Stimulated activated CD8-positive, alpha-beta memory T cell treated with anti-CD3 and anti-CD28 coated beads, Interleukin-4, amount 100 ng/mL, for 4 hours (primary cell): ENCODE measurements at regions not wholly inside any gene's neighbourhood (a gene's known extent, or its start where the extent isn't known, plus 50 kb on each side); places are given as distances from the start of the nearest gene placed in this dataset.
A peak's percentile ranks its signal among the peaks of the same experiment; 100 is the strongest.
"Not testable (repeated sequence)": the region's sequence is repeated elsewhere in the genome, so short reads cannot be mapped to it uniquely, and the experiment has no call there.

Experiments used
- DNase-seq, 2 donors: peaks; one replicate each; pipeline ENCODE4 v3.0.0-alpha.2; 2020; ENCODE audit warnings: low read depth in 2 of 2, low spot score in 1 of 2

DNA sequence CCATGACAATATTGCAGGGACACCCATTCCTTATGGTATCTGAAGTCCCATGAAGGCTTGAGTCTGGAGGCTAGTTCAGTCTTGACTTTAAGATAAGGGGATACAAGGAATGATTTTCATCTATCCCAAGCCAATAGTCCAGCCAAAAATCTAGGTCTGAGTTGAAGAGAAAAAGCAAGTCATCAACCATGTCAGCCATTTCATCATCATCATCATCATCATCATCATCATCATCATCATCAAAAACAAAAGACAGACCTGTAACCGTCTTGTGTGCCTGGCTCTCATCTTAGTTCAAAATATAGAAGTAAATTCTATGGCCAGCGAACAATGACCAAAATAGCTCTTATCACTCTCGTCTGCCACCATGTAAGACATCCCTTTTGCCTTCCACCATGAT is 59.5 kb upstream of the FAM90A26 start:
- DNase-seq, result not testable (repeated sequence)

DNA sequence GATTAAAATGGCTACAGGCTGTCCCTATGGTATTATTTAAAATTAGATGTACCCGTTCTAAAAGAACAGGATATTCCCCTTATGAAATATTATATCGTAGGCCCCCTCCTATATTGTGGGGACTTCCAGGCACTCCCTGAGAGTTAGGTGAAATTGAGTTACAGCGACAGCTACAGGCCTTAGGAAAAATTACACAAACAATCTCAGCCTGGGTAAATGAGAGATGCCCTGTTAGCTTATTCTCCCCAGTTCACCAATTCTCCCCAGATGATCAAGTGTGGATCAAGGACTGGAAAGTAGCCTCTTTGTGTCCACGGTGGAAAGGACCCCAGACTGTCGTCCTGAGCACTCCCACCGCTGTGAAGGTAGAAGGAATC is 67.1 kb upstream of the FAM90A26 start:
- DNase-seq, result not testable (repeated sequence)

DNA sequence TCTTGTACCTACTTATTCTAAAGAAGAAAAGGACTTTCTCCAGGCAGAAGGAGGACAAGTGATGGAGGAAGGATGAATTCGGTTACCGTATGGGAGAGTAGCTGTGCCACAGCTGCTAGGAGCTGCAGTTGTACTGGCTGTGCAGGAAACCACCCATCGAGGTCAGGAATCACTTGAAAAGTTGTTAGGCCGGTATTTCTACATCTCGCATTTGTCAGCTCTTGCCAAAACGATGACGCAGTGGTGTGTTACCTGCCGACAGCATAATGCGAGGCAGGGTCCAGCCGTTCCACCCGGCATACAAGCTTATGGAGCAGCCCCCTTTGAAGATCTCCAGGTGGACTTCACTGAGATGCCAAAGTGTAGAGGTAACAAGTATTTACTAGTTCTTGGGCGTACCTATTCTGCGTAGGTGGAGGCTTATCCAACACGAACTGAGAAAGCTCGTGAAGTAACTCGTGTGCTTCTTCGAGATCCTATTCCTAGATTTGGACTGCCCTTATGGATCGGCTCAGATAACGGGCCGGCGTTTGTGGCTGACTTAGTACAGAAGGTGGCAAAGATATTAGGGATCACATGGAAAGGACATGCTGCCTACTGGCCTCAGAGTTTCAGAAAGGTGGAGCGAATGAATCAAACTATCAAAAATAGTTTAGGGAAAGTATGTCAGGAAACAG is 67.6 kb upstream of the FAM90A26 start:
- DNase-seq, result not testable (repeated sequence)

GRCh38 chr4:9096330-9096729 is 73.9 kb upstream of the FAM90A26 start:
- DNase-seq, result not testable (repeated sequence)

GRCh38 chr4:9078796-9079195 is 91.4 kb upstream of the FAM90A26 start:
- not testable (repeated sequence) for DNase-seq

- not testable (repeated sequence) for DNase-seq
Observed at GRCh38 chr4:9076974-9077373, 93.2 kb upstream of the FAM90A26 start.

DNA sequence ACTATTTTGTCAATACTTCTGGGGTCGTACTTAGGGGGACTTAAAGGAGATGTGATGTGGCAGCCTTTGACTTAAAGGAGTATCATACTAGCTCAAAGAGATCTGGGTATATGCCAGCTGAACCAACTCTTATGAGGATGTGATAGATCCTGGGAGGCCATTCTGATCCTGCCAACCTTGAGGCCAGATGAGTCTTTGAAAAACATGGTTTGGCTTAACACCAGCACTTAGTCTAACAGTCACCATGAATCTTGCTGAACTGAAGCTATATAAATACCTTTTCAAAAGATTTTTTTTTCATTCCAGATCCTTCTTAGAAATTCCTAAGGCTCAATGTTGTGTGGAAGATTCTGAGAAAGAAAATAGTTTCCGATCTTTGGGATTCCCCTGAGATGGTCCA is 93.7 kb upstream of the FAM90A26 start:
- not testable (repeated sequence) for DNase-seq

GRCh38 chr4:9073371-9073770 is 96.8 kb upstream of the FAM90A26 start:
- not testable (repeated sequence) for DNase-seq

GRCh38 chr4:9072521-9073220 is 97.5 kb upstream of the FAM90A26 start:
- not testable (repeated sequence) for DNase-seq

DNA sequence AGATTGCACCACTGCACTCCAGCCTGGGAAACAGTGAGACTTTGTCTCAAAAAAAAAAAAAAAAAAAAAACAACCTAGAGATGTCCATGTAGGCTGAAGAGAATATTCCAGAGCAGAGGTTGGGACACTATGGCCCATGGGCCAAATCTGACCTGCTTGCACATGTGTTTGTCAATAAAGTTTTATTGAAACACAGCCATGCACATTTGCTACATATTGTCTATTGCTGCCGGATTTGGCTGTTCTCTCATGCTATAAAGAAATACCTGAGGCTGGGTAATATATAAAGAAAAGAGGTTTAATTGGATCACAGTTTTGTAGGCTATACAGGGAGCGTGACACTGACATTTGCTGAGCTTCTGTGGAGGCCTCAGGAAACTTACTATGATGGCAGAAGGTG is 102.3 kb upstream of the FAM90A26 start:
- DNase-seq, result not testable (repeated sequence)

DNA sequence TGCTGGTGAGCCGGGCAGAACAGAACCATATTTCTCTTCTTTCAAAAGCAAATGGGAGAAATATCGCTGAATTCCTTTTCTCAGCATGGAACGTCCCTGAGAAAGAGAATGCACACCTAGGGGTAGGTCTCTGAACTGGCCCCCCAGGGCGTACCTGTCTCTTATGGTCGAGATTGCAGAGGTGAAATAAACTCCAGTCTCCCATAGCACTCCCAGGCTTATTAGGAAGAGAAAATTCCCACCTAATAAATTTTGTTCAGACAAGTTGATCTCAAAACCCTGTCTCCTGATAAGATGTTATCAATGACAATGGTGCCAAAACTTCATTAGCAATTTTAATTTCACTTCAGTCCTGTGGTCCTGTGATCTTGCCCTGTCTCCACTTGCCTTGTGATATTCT is 106.6 kb upstream of the FAM90A26 start:
- not testable (repeated sequence) for DNase-seq

GRCh38 chr4:9024866-9025265 is 145.3 kb upstream of the FAM90A26 start:
- not testable (repeated sequence) for DNase-seq

DNA sequence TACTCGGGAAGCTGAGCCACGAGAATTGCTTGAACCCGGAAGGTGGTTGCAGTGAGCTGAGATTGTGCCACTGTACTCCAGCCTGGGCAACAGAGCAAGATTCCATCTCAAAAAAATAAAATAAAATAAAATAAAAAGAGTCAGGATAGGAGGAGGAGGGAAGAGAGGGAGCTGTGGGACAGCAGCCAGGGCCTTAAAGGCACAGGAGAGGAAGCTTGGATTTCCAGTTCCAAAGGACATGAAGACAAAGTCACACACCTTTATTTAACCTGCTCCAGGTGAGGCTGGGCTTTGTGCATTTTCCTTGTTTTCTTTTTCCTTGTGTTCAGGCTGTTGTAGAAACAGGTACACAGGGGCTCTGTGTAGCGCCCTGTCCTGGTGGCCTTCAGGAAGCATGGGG is 138.2 kb upstream of the HMX1 start:
- not testable (repeated sequence) for DNase-seq

GRCh38 chr4:9008407-9008806 is 136.8 kb upstream of the HMX1 start:
- DNase-seq, result not testable (repeated sequence)

DNA sequence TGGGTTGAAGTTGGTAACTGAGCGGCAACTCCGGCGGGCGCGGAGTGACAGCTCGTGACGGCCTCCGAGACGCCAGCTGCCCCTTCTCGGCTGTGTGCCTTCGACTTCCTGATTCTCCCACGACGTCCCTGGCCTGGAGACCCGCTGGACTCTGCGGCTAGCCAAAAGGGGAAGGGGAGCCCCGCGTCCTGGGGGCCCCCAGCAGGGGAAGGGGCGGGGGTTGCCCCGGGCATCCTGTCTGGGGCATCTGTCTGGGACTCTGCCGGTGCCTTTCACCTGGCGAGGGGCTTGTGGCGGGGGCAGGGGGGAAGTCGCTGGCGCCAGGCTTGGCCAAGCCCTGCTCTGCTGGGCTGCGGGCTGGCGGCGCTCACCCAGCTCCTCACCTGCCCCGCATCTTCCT is 129.5 kb upstream of the HMX1 start:
- DNase-seq, result not testable (repeated sequence)

DNA sequence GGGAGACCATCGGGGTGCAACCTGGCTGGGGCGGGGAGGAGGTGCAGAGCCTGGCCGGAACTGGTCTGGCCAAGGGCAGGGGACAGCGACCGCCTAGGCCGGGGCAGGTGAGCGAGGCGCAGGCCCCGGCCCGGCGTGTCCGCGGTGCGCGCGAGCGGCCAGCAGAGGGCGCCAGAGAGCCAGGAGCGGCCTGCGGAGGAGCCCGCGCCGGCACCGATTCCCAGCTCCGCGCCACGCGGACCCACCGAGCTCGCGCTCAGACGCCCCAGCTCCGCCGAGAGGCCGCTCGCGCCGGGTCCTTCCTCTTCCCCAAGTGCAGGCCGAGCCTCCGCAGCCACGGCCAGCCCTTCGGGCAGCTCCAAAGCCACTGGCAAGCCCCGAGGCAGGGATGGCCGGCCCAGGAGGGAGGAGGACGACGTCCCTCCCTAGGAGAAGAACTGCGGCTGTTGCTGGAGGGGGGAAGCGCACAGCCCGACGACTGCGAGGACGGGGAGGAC is 128.9 kb upstream of the HMX1 start:
- peak in 1 of 2 donors; percentile 3 for DNase-seq

GRCh38 chr4:8992981-8993380 is 121.3 kb upstream of the HMX1 start:
- DNase-seq, result not testable (repeated sequence)

GRCh38 chr4:8991449-8991848 is 119.8 kb upstream of the HMX1 start:
- DNase-seq, result not testable (repeated sequence)

- not testable (repeated sequence) for DNase-seq
Observed at GRCh38 chr4:8990341-8990740, 118.7 kb upstream of the HMX1 start.

DNA sequence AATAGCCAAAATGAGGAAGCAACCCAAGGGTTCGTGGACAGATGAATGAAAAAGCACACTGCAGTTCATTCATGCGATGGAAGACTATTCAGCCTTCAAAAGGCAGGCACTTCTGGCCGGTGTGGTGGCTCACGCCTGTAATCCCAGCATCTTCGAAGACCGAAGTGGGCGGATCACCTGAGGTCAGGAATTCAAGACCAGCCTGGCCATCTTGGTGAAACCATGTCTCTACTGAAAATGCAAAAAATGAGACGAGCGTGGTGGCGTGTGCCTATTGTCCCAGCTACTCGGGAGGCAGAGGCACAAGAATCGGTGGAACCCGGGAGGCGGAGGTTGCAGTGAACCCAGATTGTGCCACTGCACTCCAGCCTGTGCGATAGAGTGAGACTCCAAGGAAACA is 114.1 kb upstream of the HMX1 start:
- not testable (repeated sequence) for DNase-seq

DNA sequence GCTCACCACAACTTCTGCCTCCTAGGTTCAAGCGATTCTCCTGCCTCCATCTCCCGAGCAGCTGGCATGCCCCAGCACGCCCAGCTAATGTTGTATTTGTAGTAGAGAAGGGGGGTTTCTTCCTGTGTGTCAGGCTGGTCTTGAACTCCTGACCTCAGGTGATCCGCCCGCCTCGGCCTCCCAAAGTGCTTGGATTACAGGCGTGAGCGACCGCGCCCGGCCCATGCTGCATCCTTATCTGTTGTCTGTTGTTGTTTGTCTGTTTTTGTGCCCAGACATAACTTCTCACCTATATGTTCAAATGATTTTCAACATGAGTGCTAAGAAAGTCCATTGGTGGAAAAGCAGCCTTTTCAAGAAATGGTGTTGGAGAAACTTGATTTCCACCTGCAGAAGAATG is 113.0 kb upstream of the HMX1 start:
- not testable (repeated sequence) for DNase-seq

- not testable (repeated sequence) for DNase-seq
Observed at GRCh38 chr4:8983921-8984320, 112.3 kb upstream of the HMX1 start.
